ENCODE measurements at regions not wholly inside any gene's neighbourhood (a gene's known extent, or its start where the extent isn't known, plus 50 kb on each side); places are given as distances from the start of the nearest gene placed in this dataset.
"Not testable (repeated sequence)": the region's sequence is repeated elsewhere in the genome, so short reads cannot be mapped to it uniquely, and the experiment has no call there.

GRCh38 chr1:73463873-73464272 lies 734.1 kb downstream of the LRRIQ3 start:
- H3K36me3 Mint-ChIP-seq (ENCODE audit: low read depth), result no peaks in the 10 kb centered on the region
- ATAC-seq (no peak), DNase-seq (no peak)
- H3K4me1 Mint-ChIP-seq, result no peaks in the 10 kb centered on the region
- H3K27ac Mint-ChIP-seq, result no peak overlapping the region
- H3K9me3 ChIP-seq (ENCODE audit: control insufficient read depth, low read length, poor library complexity, severe bottlenecking), result no peaks in the 10 kb centered on the region
- no peaks in the 10 kb centered on the region for H3K27me3 Mint-ChIP-seq
- H3K4me3 Mint-ChIP-seq, result no peak overlapping the region

DNA sequence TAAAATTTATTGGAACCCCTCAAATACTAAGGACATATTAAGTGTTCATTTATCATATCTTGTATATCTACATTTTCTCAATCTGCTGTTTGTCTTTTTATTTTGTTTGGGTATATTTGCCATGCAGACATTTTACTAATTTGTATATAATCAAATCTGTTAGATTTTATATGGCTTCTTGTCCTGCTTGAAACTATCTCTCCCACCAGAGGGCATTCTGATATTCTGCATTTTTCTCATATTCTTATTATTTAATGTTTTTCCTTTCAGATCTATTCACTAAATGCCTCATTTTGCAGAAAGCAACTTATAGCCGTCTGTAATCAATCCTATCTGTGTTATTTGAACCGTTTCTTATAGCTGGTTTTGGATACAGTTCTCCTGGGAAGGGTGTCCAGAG lies 745.5 kb downstream of the LRRIQ3 start:
- H3K27ac Mint-ChIP-seq, result no peak overlapping the region
- no peak overlapping the region for H3K4me3 Mint-ChIP-seq
- no peaks in the 10 kb centered on the region for H3K4me1 Mint-ChIP-seq
- H3K36me3 Mint-ChIP-seq (ENCODE audit: low read depth), result no peaks in the 10 kb centered on the region
- DNase-seq, result no peak
- no peaks in the 10 kb centered on the region for H3K9me3 ChIP-seq (ENCODE audit: control insufficient read depth, low read length, poor library complexity, severe bottlenecking)
- no peaks in the 10 kb centered on the region for H3K27me3 Mint-ChIP-seq
- ATAC-seq, result no peak

- H3K9me3 ChIP-seq (ENCODE audit: control insufficient read depth, low read length, poor library complexity, severe bottlenecking); H3K27me3 Mint-ChIP-seq; H3K27ac Mint-ChIP-seq; DNase-seq; H3K36me3 Mint-ChIP-seq (ENCODE audit: low read depth); H3K4me1 Mint-ChIP-seq; H3K4me3 Mint-ChIP-seq; ATAC-seq: not testable (repeated sequence)
Measured at GRCh38 chr1:73450668-73451067, 747.3 kb downstream of the LRRIQ3 start.

GRCh38 chr1:73411479-73411878 lies 786.5 kb downstream of the LRRIQ3 start:
- Mint-ChIP-seq H3K27me3 (no peaks in the 10 kb centered on the region), H3K4me3 (no peak overlapping the region), H3K36me3 (ENCODE audit: low read depth) (no peaks in the 10 kb centered on the region), H3K4me1 (no peaks in the 10 kb centered on the region), H3K27ac (no peak overlapping the region)
- no peak for DNase-seq
- ATAC-seq, result no peak
- H3K9me3 ChIP-seq (ENCODE audit: control insufficient read depth, low read length, poor library complexity, severe bottlenecking), result no peaks in the 10 kb centered on the region

GRCh38 chr1:73401666-73402065 lies 796.3 kb downstream of the LRRIQ3 start:
- no peaks in the 10 kb centered on the region for H3K9me3 ChIP-seq (ENCODE audit: control insufficient read depth, low read length, poor library complexity, severe bottlenecking)

GRCh38 chr1:73382966-73383365 lies 815.0 kb downstream of the LRRIQ3 start:
- Mint-ChIP-seq H3K4me1 (no peaks in the 10 kb centered on the region), H3K4me3 (no peak overlapping the region)
- ATAC-seq, result no peak

More at GRCh38 chr1:73401666-73402065, 796.3 kb downstream of the LRRIQ3 start:
- H3K4me1 Mint-ChIP-seq, result no peaks in the 10 kb centered on the region
- H3K4me3 Mint-ChIP-seq, result no peak overlapping the region
- H3K36me3 Mint-ChIP-seq (ENCODE audit: low read depth), result no peaks in the 10 kb centered on the region
- ATAC-seq (no peak), DNase-seq (no peak)
- H3K27ac Mint-ChIP-seq, result no peak overlapping the region
- H3K27me3 Mint-ChIP-seq, result no peaks in the 10 kb centered on the region

DNA sequence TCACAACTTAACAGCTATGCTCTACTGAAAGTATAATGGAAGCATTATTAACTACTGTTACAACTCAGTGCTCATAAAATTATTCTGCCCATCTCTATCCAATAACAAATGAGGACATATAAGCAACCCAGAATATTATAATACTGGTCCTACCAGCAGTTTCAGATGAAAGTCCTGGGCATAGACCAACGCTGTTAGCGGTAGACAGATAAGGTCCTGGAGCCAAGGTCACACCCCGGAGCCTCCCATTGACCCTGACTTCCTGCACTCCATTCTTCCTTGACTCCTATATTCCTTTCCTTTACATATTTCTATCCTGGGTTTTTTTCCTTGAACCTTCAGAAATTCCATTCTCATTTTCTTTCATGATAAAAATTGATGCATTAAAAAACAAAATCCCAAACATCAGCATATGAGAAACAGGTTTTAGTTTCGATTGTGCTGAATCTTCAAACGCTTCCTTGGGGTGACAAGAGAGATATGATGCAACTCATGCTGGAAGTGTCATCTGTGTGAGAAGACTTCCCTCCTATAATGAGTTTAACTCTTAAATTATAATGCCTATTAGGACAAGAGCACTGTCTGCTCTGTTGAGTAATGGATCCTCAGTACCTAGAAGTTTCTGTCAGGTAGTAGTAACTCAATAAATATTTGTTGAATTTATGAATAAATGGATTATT lies 831.1 kb downstream of the LRRIQ3 start:
- Mint-ChIP-seq H3K27ac (no peak overlapping the region), H3K36me3 (ENCODE audit: low read depth) (no peaks in the 10 kb centered on the region), H3K4me3 (no peak overlapping the region), H3K27me3 (no peaks in the 10 kb centered on the region), H3K4me1 (no peaks in the 10 kb centered on the region)
- ATAC-seq (no peak), DNase-seq (no peak)
- H3K9me3 ChIP-seq (ENCODE audit: control insufficient read depth, low read length, poor library complexity, severe bottlenecking), result no peaks in the 10 kb centered on the region

More at GRCh38 chr1:73382966-73383365, 815.0 kb downstream of the LRRIQ3 start:
- Mint-ChIP-seq H3K36me3 (ENCODE audit: low read depth) (no peaks in the 10 kb centered on the region), H3K27ac (no peak overlapping the region), H3K27me3 (no peaks in the 10 kb centered on the region)
- no peak for DNase-seq
- no peaks in the 10 kb centered on the region for H3K9me3 ChIP-seq (ENCODE audit: control insufficient read depth, low read length, poor library complexity, severe bottlenecking)

GRCh38 chr1:73359001-73359400 lies 839.0 kb downstream of the LRRIQ3 start:
- H3K36me3 Mint-ChIP-seq (ENCODE audit: low read depth), result no peaks in the 10 kb centered on the region
- no peaks in the 10 kb centered on the region for H3K9me3 ChIP-seq (ENCODE audit: control insufficient read depth, low read length, poor library complexity, severe bottlenecking)
- H3K27me3 Mint-ChIP-seq, result no peaks in the 10 kb centered on the region
- DNase-seq, result no peak
- H3K4me1 Mint-ChIP-seq, result no peaks in the 10 kb centered on the region
- H3K27ac Mint-ChIP-seq, result no peak overlapping the region
- ATAC-seq, result no peak
- no peak overlapping the region for H3K4me3 Mint-ChIP-seq

GRCh38 chr1:73356485-73356884 lies 841.5 kb downstream of the LRRIQ3 start:
- H3K27ac Mint-ChIP-seq, result no peak overlapping the region
- no peaks in the 10 kb centered on the region for H3K36me3 Mint-ChIP-seq (ENCODE audit: low read depth)
- no peak overlapping the region for H3K4me3 Mint-ChIP-seq
- H3K27me3 Mint-ChIP-seq, result no peaks in the 10 kb centered on the region
- H3K4me1 Mint-ChIP-seq, result no peaks in the 10 kb centered on the region
- no peaks in the 10 kb centered on the region for H3K9me3 ChIP-seq (ENCODE audit: control insufficient read depth, low read length, poor library complexity, severe bottlenecking)
- DNase-seq (no peak), ATAC-seq (no peak)

- no peaks in the 10 kb centered on the region for H3K9me3 ChIP-seq (ENCODE audit: control insufficient read depth, low read length, poor library complexity, severe bottlenecking)
- ATAC-seq (no peak), DNase-seq (no peak)
- no peak overlapping the region for H3K4me3 Mint-ChIP-seq
- H3K4me1 Mint-ChIP-seq, result no peaks in the 10 kb centered on the region
- no peak overlapping the region for H3K27ac Mint-ChIP-seq
- H3K36me3 Mint-ChIP-seq (ENCODE audit: low read depth), result no peaks in the 10 kb centered on the region
- no peaks in the 10 kb centered on the region for H3K27me3 Mint-ChIP-seq
Measured at GRCh38 chr1:73343947-73344346, 854.0 kb downstream of the LRRIQ3 start.

- Mint-ChIP-seq H3K27ac (no peak overlapping the region), H3K4me3 (no peak overlapping the region), H3K27me3 (no peaks in the 10 kb centered on the region), H3K36me3 (ENCODE audit: low read depth) (no peaks in the 10 kb centered on the region), H3K4me1 (no peaks in the 10 kb centered on the region)
- no peaks in the 10 kb centered on the region for H3K9me3 ChIP-seq (ENCODE audit: control insufficient read depth, low read length, poor library complexity, severe bottlenecking)
- ATAC-seq, result no peak
- DNase-seq, result no peak
Measured at GRCh38 chr1:73333847-73334503, 864.0 kb downstream of the LRRIQ3 start.

- Mint-ChIP-seq H3K4me3 (no peak overlapping the region), H3K27me3 (no peaks in the 10 kb centered on the region), H3K4me1 (no peaks in the 10 kb centered on the region), H3K27ac (no peak overlapping the region), H3K36me3 (ENCODE audit: low read depth) (no peaks in the 10 kb centered on the region)
- ATAC-seq, result no peak
- no peak for DNase-seq
- H3K9me3 ChIP-seq (ENCODE audit: control insufficient read depth, low read length, poor library complexity, severe bottlenecking), result no peaks in the 10 kb centered on the region
Measured at GRCh38 chr1:73331726-73332125, 866.2 kb downstream of the LRRIQ3 start.

DNA sequence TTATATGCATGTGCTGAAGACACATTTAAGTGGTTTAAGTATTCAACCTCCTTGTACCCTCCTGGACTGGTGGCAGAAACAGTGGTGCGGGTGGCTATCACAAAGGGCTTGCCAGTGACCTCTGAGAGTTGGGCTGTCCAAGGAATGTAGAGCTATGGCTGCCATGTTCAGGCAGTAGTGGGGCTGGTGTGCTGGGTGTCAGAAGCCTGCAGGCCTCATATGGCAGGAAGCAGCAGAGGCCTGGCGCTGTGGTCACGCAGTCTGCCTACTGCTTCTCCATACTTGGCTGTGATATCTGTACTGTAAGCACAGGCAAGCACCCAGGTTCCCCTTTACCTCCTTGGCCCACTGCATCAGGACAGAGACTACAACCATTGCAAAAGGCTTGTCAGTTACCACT lies 870.0 kb downstream of the LRRIQ3 start:
- no peak for ATAC-seq
- DNase-seq, result no peak
- Mint-ChIP-seq H3K27ac (no peak overlapping the region), H3K36me3 (ENCODE audit: low read depth) (no peaks in the 10 kb centered on the region), H3K27me3 (no peaks in the 10 kb centered on the region), H3K4me1 (no peaks in the 10 kb centered on the region), H3K4me3 (no peak overlapping the region)
- no peaks in the 10 kb centered on the region for H3K9me3 ChIP-seq (ENCODE audit: control insufficient read depth, low read length, poor library complexity, severe bottlenecking)

DNA sequence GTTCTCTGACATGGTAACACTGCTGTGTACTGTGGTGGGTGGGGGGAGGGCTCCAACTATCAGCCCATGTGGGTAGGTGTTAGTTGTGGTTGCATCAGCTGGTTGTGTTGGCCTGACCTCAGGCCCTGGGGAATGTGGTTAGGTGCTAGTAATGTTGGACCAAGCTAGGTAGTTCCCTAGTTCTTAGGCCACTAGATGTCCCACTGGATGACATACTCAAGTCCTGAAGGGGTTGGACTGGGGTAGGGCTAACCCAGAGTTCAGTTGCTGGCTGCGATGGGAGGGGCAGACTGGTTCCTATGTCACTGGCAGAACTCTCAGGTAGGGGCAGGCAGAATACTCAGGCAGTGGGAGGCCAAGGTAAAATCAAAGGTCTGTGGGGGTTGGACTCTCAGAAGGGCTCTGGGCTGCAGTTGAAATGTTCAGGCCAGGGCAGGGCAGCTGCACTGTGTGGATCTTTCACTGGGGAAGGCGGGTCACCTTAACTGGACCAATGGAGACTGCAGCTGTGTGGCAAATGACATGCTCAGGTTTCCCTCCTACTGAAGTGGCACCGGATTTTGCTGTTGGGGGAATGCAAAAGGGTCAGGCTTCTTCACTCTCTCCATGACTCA lies 870.7 kb downstream of the LRRIQ3 start:
- no peak for DNase-seq
- no peaks in the 10 kb centered on the region for H3K27me3 Mint-ChIP-seq
- H3K27ac Mint-ChIP-seq, result no peak overlapping the region

More for the DNA sequence above, 870.7 kb downstream of the LRRIQ3 start:
- no peaks in the 10 kb centered on the region for H3K9me3 ChIP-seq (ENCODE audit: control insufficient read depth, low read length, poor library complexity, severe bottlenecking)
- no peaks in the 10 kb centered on the region for H3K4me1 Mint-ChIP-seq
- H3K4me3 Mint-ChIP-seq, result no peak overlapping the region
- ATAC-seq, result no peak
- H3K36me3 Mint-ChIP-seq (ENCODE audit: low read depth), result no peaks in the 10 kb centered on the region

Data from T-helper 17 cell (primary cell).